HG03442 (cell line): ENCODE measurements at regions not wholly inside any gene's neighbourhood (a gene's known extent, or its start where the extent isn't known, plus 50 kb on each side); places are given as distances from the start of the nearest gene placed in this dataset.

Experiments used
- ATAC-seq: cut with Tn5 transposase; IDR thresholded peaks from one replicate; pipeline ENCODE4 v1.9.1; 2021; ENCODE audit warnings: mild to moderate bottlenecking, moderate library complexity; ENCODE audit not compliant: unreplicated experiment

GRCh38 chr16:5838071-5838470, 740.5 kb upstream of the EEF2KMT start:
- ATAC-seq: no peak

GRCh38 chr16:5837007-5837670, 739.5 kb upstream of the EEF2KMT start:
- no peak for ATAC-seq

- no peak for ATAC-seq
Measured at GRCh38 chr16:5835876-5836275, 738.3 kb upstream of the EEF2KMT start.

- no peak for ATAC-seq
Measured at GRCh38 chr16:5826332-5826731, 728.7 kb upstream of the EEF2KMT start.

- no peak for ATAC-seq
Measured at GRCh38 chr16:5820472-5820871, 722.9 kb upstream of the EEF2KMT start.

GRCh38 chr16:5815570-5816237, 718.1 kb upstream of the EEF2KMT start:
- ATAC-seq: no peak

GRCh38 chr16:5801396-5801795, 703.8 kb upstream of the EEF2KMT start:
- no peak for ATAC-seq

GRCh38 chr16:5793556-5793955, 696.0 kb upstream of the EEF2KMT start:
- no peak for ATAC-seq

GRCh38 chr16:5791011-5791657, 693.5 kb upstream of the EEF2KMT start:
- ATAC-seq: no peak

GRCh38 chr16:5790512-5790911, 692.9 kb upstream of the EEF2KMT start:
- ATAC-seq: no peak

- ATAC-seq: no peak
Measured at GRCh38 chr16:5789033-5789432, 691.4 kb upstream of the EEF2KMT start.

- no peak for ATAC-seq
Measured at GRCh38 chr16:5781436-5781835, 683.8 kb upstream of the EEF2KMT start.

GRCh38 chr16:5776876-5777275, 679.3 kb upstream of the EEF2KMT start:
- no peak for ATAC-seq

- no peak for ATAC-seq
Measured at GRCh38 chr16:5775916-5776315, 678.3 kb upstream of the EEF2KMT start.

- ATAC-seq: no peak
Measured at GRCh38 chr16:5770118-5770517, 672.5 kb upstream of the EEF2KMT start.

- ATAC-seq: no peak
Measured at GRCh38 chr16:5769513-5769912, 671.9 kb upstream of the EEF2KMT start.

GRCh38 chr16:5768445-5768844, 670.9 kb upstream of the EEF2KMT start:
- no peak for ATAC-seq

- ATAC-seq: no peak
Measured at GRCh38 chr16:5763176-5763575, 665.6 kb upstream of the EEF2KMT start.

- no peak for ATAC-seq
Measured at GRCh38 chr16:5762362-5762761, 664.8 kb upstream of the EEF2KMT start.

- no peak for ATAC-seq
Measured at GRCh38 chr16:5761592-5761991, 664.0 kb upstream of the EEF2KMT start.

- ATAC-seq: no peak
Measured at GRCh38 chr16:5758281-5758680, 660.7 kb upstream of the EEF2KMT start.

GRCh38 chr16:5756969-5757368, 659.4 kb upstream of the EEF2KMT start:
- no peak for ATAC-seq
